Activated T-helper 1 cell treated with Interleukin-2 at 50 U/mL for 16 hours (primary cell): ENCODE measurements at regions not wholly inside any gene's neighbourhood (a gene's known extent, or its start where the extent isn't known, plus 50 kb on each side); places are given as distances from the start of the nearest gene placed in this dataset.

ENCODE experiments used
- DNase-seq: peaks from one replicate; pipeline ENCODE4 v3.0.0-alpha.2; 2020; ENCODE audit warnings: low read depth

DNA sequence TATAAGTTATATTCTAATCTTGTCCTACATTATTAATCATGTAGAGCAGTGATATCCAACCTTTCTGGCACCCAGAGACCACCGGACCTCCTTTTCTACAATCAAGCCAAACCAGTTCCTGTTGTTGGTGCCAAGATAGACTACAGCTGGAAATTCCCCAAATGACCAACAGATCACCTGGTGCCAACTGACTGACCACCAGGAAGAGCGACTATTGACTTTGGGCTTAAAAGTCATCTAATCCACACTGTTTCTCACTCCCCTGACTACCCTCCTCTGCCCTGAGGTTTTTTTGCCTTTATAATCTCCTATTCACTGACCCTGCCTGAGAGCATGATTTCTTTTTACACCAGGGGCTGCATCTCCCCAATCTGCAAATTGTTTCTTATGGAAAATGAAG, 425.2 kb downstream of the TTLL7 start:
- no peak for DNase-seq

DNA sequence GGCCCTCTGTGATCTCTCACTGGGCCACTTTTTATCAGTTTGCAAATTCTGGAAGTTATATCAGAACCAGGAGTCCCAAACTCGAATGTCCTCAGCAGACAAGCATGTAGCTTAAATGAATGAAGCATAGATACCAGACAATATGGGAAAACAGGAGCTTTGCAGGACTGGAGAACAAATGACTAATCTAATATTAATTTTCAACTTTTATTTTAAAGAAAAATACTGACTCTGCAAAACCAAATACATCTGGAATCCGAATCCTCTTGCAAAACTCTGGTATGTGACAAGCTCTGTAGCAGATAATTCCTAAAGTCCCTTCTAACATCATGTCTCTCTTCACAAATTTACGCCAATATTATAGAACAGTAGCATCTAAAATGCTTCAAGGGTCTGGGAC, 427.4 kb downstream of the TTLL7 start:
- no peak for DNase-seq

DNA sequence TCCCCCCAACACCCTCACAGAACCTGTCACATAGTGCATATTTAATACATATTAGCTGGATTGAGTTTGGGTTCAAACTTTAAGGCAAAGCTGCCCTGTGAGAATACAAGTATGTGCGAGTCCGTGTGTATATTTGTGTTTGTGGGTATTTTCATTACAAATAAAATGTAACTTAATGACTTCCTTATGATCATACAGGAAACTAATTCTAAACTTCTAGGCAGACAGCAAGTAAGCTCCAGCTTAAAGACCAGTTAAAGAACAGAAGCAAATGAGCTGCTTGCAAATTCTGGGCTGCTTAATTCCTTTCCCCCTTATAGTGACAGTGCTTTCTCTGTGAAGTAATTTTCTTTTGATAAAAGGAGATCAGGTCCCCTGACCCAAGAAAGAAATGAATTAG, 437.6 kb downstream of the TTLL7 start:
- DNase-seq = no peak

DNA sequence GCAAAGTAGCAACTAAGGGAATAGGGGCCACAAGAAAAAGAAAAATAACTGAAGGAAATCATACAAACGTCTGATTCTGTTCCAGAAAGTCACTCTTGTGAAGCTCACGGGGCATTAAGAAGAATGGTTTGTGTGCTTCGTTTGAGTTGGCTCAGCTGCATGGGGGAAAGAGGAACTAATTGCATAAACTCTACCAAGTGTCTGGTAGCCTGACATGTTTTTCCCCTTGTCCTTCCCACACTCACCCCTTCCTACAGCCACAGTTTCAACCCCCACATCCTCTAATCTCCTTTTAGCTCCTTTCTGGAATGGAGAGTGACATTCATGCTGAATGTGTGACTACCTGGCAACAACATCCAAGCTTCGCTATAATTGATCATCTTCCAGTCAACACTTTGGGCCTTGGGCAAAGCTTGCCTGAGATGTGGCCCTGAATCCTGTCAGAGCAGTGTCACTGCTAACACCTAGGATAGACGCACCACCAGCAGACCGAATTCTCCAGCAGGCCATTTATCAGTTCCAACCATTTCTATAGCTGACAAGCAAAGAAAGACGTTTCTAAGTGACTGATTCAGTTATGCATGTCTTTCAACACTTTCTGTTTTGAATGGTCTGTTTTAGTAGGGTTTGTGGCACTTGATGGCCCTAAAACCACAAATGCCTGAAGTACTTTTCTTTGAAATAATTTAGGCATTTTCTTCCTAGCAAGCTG, 439.6 kb downstream of the TTLL7 start:
- no peak for DNase-seq

DNA sequence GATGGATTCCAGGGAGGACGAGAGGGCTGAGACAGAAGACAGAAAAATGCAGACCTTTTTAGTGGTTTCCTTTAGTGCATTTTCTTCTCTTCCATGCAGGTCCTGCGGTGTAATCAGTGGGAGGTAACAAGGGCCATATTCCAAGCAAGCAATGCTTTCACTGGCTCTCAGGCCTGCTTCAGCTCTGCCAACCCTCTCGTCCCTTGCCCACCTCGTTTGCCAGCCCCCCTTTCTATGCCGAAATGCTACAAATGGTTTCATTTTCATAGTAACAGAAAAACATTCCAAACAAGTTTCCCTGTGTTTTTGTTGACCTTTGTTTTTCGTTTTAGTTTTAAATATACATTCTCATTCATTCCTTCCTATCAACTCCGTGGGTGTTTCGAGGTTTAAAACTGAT, 443.1 kb downstream of the TTLL7 start:
- DNase-seq = no peak

DNA sequence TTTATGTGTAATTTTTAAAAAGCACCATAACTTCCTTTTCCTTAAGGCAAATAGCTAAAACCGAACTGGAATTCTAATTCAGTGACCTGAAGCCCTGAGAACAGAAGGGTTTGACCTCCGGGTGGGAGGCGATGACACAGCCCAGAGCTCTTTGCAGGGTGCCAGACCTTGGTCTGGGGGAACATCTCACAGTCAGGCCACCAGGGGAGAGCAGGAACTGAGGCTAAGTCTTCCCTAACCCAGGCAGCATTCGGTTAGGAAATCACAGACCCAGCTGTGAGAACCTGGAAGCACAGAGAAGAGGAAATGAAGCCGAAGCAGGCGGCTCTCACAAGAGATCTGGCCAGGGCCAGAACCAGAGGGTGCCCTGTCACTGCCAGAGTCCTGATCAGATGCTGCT, 444.8 kb downstream of the TTLL7 start:
- no peak for DNase-seq

DNA sequence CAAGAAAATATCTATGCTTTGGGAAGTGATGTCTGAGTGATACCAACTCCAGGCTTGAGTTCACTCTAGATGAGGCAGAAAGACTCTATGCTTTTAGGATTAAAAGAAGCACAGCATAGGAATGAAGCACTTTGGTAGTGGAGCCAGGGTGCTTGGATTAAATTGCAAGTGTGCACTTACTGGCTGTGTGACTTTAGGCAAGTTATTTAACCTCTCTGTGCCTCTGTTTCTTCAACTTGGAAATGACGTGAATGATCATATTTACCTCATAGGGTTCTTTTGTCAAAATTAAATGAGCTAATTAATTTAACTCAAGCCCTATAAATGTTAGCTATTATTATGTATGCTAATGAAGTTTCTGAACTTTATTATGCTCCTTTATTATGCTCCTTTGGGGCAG, 446.1 kb downstream of the TTLL7 start:
- no peak for DNase-seq

DNA sequence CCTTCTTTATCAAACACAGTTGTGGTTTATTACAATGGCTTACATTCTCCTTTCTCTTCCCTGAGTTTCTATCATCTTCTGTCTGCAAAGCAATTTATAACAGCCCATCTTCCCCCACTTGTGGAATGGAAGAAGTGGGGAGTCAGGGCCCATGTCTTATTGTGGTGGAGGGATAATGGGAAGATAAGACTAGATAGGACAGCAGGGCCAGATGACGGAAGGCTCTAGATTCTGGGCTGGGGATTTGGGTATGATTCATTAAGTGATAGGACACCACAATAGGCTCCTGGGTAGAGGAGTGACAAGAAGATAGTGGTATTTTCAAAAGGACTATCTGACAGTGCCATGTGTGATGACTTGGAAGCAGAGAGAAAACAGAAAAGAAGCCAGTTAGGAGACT, 450.6 kb downstream of the TTLL7 start:
- DNase-seq = no peak

DNA sequence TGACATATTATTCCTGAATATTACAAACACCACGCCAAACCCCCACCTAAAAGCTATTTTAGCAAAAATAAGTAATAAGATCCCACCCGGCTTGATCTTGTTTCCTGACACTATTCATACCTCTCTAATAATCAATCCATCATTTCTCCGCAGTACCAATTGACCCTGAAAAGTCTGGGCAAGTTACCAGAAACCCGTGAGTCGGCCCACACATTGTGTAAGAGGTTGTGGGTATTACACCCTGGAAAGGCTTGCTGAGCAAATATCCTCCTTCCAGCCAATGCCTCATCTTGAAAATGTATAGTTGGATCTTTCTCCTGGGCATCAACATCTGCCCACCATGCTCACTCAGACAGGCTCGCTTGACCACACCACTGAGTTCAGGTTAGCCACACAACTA, 451.0 kb downstream of the TTLL7 start:
- DNase-seq = no peak

DNA sequence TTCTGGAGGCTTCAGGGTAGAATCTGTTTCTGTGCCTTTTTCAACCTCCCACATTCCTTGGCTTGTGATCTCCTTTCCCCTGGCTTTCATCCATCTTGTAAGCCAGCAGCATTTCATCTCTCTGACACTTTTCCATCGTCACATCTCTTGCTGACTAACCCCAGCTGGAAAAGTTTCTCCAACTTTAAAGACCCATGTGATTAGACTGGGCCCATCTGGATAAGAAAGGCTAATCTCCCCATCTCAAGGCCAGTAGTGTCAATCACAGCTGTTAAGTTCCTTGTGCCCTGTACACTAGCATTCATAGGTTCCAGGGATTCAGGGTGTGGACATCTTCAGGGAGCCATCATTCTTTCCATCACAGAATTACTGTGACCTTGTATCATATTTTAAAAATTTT, 452.1 kb downstream of the TTLL7 start:
- DNase-seq = no peak

DNA sequence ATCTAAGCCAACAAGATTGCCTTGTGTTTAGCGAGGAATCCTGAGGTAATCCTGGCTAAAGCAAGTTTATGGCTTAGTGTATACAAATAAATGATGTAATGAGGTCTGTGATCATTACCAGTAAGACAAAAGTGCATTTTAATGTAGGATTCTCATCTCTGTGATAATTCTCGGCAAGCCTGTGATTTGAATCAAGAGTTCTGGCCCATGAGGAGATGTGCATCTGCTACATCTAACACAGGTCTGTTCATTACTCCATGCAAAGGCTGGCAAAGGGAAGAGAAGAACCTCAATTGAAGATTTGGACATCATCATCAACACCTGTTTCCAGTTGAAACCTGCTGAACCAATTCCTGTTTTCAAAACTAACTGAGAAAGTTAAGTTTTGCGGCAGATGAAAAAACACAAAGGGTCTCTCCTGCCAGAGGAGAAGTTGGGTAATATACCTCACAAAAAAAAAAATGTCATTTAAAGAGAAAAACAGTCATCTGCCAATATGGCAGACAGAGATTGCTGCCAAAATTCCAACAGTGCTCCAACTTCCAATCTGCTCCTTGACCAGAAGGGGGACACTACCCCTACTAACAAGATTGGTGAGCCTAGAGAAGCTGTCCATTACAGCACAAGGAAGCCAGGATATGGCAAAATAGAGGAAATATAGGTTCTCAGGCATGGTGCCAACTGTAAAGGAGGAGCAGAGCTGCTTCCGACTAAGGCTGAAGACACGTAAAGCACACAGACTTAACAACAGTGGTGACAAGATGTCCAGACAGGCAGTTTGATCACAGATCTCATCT, 453.7 kb downstream of the TTLL7 start:
- DNase-seq = no peak

DNA sequence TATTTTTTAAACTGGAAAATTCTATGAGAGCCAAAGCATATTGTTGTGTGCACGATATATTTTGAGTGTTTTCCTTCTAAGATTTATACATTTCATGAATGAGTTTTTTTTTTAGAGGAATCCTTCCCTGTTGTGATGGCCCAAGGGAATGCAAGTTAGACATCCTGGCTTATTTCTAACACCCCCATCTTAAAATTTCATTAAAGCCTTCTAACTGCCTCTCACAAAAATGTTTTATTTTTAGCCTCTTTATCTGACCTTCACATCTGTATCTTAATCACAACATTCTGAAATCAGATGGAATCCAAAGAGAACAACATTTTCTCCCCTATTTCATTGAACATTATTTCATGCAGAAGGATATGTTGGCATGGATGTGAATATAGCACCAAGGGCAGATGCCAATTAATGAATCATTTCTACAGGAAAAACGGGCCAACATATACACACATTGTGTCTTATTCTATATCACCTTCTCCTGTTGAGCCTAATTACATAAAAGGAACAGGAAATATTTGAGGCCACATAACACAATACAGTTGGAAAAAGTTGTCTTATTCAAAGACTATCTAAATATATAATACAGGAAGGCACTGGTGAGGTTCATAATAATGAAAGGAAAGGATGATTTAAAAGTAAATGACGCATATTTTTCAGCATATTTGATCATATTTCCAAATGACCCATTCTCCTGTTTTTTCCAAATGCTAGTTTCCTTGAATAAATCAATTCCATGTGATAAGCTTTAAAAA, 455.5 kb downstream of the TTLL7 start:
- DNase-seq = no peak

DNA sequence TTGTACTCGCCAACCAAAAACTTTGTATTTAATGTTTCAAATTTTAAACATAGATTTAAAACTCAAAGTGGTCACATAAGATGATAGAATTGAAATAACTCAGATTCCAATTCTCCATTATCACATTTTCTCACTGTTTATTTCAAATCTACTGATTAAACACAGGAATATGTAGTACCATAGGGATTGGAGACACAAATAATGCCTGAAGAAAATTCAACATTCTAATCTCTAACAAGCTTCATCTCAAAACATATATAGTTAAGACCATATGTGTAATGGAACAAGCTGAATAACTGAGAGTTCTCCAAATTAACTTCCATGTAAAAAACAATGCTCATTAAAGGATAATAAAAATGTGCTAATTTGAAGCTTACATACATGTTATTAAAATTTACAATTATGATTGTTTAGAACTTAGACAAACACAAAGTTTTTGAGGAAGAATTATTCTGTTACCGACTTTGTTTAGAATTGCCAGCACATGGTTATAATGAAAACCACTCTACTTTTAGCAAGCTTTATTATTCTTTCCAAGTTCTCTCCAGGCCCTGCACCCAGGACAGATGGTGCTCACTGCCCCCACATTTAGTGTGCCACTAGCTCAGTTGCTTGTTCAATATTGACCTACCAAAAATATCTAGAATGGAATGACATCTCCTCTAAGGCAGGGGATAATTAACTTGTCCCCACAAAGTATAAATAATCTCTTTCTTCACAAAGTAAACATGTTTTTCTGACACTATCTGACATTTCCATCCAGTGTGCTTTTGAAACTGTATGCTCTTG, 467.2 kb downstream of the TTLL7 start:
- no peak for DNase-seq

DNA sequence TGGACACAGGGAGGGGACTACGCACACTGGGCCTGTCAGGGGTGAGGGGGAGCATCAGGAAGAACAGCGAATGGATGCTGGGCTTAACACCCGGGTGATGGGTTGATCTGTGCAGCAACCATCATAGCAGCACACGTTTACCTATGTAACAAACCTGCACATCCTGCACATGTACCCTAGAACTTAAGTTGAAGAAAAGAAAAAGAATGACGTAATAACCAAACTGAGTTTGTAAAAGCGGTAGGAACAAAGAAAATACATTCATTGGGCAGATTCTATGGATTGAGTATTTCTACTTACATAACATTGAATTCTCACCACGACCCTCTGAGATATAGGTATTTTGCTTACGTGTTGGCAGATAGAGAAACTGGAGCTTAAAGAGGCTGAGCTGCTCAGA, 468.4 kb downstream of the TTLL7 start:
- no peak for DNase-seq

DNA sequence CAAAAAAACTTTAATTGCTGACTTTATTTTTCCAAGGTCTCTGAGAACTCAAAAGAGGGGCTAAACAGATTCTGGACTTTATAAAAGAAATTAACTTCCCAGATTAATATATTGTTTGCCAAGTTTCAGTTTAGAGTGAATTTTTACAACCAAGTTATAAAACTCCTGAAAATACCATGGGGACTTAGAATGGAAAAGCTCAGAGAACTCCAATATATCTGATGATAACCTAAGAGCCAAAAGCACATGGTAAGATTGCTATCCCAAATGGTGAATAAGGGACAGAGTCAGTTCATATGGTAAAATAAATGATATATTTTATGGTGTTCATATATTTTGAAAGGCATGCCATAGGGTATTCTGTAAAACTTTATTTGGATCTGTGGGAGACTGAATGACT, 470.9 kb downstream of the TTLL7 start:
- no peak for DNase-seq

DNA sequence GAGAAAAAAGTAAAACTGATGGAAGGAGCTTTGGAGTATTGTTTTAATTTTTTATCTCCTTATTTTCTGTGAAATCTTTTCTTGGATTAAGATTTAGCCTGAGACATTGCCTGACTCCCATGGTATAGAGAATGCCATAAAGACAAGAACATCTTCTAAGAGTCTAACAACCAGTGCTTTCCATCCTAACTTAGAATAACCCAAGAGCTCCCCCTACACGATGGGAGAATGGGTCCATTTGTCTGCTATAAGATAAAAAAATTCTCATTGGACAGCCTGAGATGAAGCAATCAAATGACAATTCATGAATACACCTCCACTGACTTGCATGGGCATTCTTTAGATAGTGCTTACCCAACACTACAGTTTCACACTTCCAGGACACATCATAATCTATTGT, 478.1 kb downstream of the TTLL7 start:
- DNase-seq = no peak

DNA sequence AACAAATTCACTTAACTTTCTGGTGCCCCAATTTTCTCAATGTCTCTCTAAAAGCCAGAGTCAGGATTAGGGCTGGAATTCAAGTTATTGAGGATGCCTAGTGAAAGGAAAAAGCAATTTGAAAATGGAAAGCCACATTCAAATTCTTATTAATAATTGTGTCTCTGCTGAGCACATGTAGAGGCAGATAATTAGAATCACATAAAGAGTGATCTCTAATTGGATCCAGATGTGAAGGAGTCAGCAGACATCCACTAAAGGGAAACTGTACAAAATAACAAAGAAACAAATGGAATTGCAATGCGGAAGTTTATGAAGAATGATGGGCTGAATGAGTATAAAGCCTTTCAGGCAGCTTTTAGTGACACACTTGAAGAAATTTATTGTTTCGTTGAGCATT, 482.6 kb downstream of the TTLL7 start:
- no peak for DNase-seq

DNA sequence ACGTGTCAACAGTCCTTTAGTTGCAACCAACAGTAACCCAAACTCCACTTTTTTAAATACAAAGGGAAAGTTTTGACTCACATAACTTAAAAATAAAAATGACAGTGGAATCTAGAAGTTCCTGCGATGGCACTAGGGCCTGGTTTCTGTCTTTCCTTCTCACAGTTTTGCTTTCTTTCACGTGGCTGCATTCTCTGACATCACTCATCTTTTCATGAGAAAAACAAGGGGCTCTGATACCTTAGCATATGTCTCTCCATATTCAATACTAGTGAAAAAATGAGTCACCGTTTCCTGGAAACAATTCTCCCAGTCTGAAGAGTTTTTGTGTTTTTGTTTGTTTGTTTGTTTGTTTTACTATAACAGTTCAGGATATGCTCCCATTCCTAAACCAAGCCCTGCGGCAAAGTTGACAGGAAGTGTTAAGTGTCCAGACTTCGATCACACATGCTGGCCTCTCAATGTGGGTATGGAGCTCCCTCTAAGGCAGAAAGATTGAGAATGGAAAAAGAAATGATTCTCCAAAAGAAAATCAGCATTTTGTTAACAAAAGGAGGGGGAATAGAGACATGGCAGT, 483.3 kb downstream of the TTLL7 start:
- DNase-seq = no peak

DNA sequence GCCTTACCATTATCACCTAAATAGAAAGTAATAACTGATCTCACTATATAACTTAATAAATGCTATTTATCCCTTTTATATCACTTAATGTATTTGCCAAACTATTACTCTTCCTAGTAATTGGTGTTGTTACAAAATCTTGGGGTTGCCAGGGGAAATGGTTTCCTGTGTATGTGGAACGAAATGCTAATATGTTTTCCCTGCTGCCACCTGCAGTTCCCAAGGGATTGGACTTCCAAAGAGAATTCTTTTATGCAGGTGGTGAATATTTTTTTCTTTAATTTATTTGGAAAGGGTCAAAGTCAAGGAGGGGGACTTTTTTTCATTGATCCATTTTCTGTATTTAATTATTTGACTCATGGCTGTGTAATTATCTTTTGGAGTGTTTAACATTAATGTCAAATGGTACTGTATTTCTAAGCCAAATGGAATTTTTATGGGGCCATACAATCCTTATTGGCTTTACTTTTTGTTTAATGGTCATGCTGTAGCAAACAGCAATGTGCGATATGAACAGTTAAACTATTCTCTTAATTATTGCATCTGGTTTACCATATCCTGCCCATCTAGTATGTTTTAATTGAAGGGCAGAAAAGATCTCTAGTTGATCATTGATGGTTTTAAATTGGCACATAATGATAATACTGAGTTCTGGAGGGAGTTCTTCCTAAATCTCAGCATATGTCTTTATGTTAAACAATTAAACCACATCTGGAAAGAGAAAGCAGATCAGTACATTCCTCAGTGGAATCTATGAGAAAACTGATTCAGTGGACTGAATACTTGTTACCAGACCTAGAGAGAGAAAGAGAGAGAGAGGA, 486.3 kb downstream of the TTLL7 start:
- DNase-seq = no peak

DNA sequence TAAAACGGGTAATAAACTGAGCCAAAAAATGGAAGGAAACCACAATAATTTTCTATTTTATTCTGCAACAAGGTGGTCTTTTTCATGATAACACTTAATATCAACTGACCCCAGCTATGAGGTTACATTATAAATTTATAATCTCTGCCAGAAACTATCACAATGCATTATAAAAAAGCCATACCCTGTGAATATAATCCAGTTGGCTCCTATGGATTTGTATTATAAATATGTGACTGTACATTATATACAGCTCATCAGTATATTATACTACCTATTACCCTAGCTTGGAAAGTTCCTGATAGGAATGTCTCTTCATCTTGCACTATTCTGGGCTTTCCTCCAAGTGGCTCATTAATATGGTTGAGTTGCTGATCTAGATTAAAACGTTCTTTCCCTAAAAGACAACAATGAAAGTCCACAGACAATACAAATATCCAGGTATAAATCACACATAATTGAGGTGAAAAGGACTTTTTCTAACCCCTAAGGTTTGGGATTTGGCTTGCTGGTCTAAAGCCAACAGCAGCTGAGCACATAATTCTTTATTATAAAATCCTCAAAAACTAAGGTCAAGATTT, 487.7 kb downstream of the TTLL7 start:
- no peak for DNase-seq

DNA sequence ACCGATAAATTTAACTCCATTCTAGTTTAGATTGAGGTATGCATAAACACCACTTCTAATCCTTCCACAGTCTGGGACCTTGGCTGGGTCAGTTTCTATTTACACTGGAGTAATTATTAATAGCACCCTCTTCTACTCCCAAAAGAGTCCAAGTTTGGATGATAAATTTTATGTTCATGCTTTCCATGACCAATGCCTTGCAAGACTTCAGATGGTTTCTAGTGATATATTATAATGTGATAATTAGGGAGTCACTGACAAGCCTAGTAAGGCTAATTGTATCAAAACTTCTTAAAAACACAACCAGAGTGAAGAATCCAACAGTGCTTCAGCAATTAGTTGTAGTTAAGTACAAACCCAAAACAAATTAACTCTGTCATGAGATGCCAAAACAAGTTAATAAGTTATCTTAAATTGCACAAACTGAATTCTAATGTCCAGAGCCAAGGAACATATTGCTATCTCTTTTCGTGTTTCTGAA, 489.6 kb downstream of the TTLL7 start:
- DNase-seq = no peak
